ENCODE measurements at regions not wholly inside any gene's neighbourhood (a gene's known extent, or its start where the extent isn't known, plus 50 kb on each side); places are given as distances from the start of the nearest gene placed in this dataset.
A peak's percentile ranks its signal among the peaks of the same experiment; 100 is the strongest.

GRCh38 chr10:129094861-129095260, 372.2 kb upstream of the MGMT start:
- no peak for DNase-seq
- TF ChIP-seq, protein P1, sequence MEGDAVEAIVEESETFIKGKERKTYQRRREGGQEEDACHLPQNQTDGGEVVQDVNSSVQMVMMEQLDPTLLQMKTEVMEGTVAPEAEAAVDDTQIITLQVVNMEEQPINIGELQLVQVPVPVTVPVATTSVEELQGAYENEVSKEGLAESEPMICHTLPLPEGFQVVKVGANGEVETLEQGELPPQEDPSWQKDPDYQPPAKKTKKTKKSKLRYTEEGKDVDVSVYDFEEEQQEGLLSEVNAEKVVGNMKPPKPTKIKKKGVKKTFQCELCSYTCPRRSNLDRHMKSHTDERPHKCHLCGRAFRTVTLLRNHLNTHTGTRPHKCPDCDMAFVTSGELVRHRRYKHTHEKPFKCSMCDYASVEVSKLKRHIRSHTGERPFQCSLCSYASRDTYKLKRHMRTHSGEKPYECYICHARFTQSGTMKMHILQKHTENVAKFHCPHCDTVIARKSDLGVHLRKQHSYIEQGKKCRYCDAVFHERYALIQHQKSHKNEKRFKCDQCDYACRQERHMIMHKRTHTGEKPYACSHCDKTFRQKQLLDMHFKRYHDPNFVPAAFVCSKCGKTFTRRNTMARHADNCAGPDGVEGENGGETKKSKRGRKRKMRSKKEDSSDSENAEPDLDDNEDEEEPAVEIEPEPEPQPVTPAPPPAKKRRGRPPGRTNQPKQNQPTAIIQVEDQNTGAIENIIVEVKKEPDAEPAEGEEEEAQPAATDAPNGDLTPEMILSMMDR (IDR thresholded peaks at IDR 0.05) = no peak
- H3K4me1 Mint-ChIP-seq (ENCODE audit: low read depth) = no peaks in the 10 kb centered on the region
- peaks cover 62% of the 10 kb centered on the region for H3K9me3 Mint-ChIP-seq
- no peak overlapping the region for H3K27ac Mint-ChIP-seq
- peaks cover 4% of the 10 kb centered on the region; the same call in 1 of the 2 replicates for H3K27me3 Mint-ChIP-seq (ENCODE audit: insufficient read depth)
- H3K4me3 Mint-ChIP-seq = no peak overlapping the region
- H3K36me3 Mint-ChIP-seq (ENCODE audit: low read depth) = no peaks in the 10 kb centered on the region; the same call in 1 of the 2 replicates

DNA sequence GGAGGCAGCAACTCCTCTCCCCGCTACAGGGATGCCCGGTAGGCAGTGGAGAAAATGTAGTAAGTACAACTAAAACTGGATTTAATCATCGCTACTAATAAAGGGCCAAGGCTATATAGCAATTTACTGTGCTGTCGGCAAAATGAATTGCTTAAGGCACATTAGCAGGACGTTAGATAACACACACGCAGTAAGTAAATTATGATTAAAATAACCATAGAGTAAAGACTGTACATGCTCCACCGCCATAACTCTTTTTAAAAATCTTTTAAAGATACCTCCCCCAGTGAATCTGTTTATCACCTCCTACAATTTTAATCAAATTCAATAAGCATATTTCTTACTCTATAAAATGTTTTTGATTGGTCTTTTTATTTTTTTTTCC, 371.4 kb upstream of the MGMT start:
- H3K27me3 Mint-ChIP-seq (ENCODE audit: insufficient read depth) = peaks cover 6% of the 10 kb centered on the region
- peaks cover 67% of the 10 kb centered on the region for H3K9me3 Mint-ChIP-seq
- TF ChIP-seq, protein P1 (IDR thresholded peaks at IDR 0.05) = no peak
- no peak overlapping the region for H3K27ac Mint-ChIP-seq
- H3K4me1 Mint-ChIP-seq (ENCODE audit: low read depth) = no peaks in the 10 kb centered on the region
- H3K4me3 Mint-ChIP-seq = no peak overlapping the region
- no peak for DNase-seq
- H3K36me3 Mint-ChIP-seq (ENCODE audit: low read depth) = no peaks in the 10 kb centered on the region; the same call in none of the 2 replicates

- DNase-seq = peak; percentile 1
- Mint-ChIP-seq H3K9me3 (peaks cover 68% of the 10 kb centered on the region), H3K4me1 (ENCODE audit: low read depth) (no peaks in the 10 kb centered on the region), H3K27ac (no peak overlapping the region), H3K4me3 (no peak overlapping the region), H3K36me3 (ENCODE audit: low read depth) (no peaks in the 10 kb centered on the region; the same call in none of the 2 replicates), H3K27me3 (ENCODE audit: insufficient read depth) (peaks cover 6% of the 10 kb centered on the region)
- TF ChIP-seq, protein P1 (IDR thresholded peaks at IDR 0.05) = no peak
These were observed 370.7 kb upstream of the MGMT start for GRCh38 chr10:129096065-129096984.

GRCh38 chr10:129097776-129098330, 369.2 kb upstream of the MGMT start:
- Mint-ChIP-seq H3K9me3 (peaks cover 66% of the 10 kb centered on the region), H3K4me3 (no peak overlapping the region)
- DNase-seq = no peak

GRCh38 chr10:129098517-129098916, 368.5 kb upstream of the MGMT start:
- peaks cover 6% of the 10 kb centered on the region for H3K27me3 Mint-ChIP-seq (ENCODE audit: insufficient read depth)
- H3K4me3 Mint-ChIP-seq = no peak overlapping the region
- peaks cover 65% of the 10 kb centered on the region for H3K9me3 Mint-ChIP-seq
- H3K4me1 Mint-ChIP-seq (ENCODE audit: low read depth) = no peaks in the 10 kb centered on the region
- TF ChIP-seq, protein P1 (IDR thresholded peaks at IDR 0.05) = no peak
- no peaks in the 10 kb centered on the region; the same call in none of the 2 replicates for H3K36me3 Mint-ChIP-seq (ENCODE audit: low read depth)
- no peak overlapping the region for H3K27ac Mint-ChIP-seq
- DNase-seq = no peak

More at GRCh38 chr10:129097776-129098330, 369.2 kb upstream of the MGMT start:
- Mint-ChIP-seq H3K27me3 (ENCODE audit: insufficient read depth) (peaks cover 6% of the 10 kb centered on the region), H3K4me1 (ENCODE audit: low read depth) (no peaks in the 10 kb centered on the region), H3K36me3 (ENCODE audit: low read depth) (no peaks in the 10 kb centered on the region; the same call in none of the 2 replicates), H3K27ac (no peak overlapping the region)
- TF ChIP-seq, protein P1 (IDR thresholded peaks at IDR 0.05) = no peak

Measured in HFFc6 (cell line).